Peyer's patch (tissue), 4 donors: ENCODE measurements at regions not wholly inside any gene's neighbourhood (a gene's known extent, or its start where the extent isn't known, plus 50 kb on each side); places are given as distances from the start of the nearest gene placed in this dataset.

Experiments
- POLR2A ChIP-seq, 2 donors: fragments of 450-650 bp; IDR thresholded peaks; one replicate each; pipeline ENCODE4 v1.5.1; 2017; ENCODE audit warnings: antibody characterized with exemption in 2 of 2, mild to moderate bottlenecking in 2 of 2, moderate library complexity in 2 of 2
- TF ChIP-seq, protein P1 (sequence below), 6 experiments: fragments of 450-650 bp in 4 of 6; fragments of 200-600 bp in 2 of 6; sonication (generic) in 1 of 6; IDR thresholded peaks; one replicate each; pipeline ENCODE4 v1.5.1; 2017 to 2019; ENCODE audit warnings: antibody characterized with exemption in 6 of 6, mild to moderate bottlenecking in 3 of 6, moderate library complexity in 1 of 6

DNA sequence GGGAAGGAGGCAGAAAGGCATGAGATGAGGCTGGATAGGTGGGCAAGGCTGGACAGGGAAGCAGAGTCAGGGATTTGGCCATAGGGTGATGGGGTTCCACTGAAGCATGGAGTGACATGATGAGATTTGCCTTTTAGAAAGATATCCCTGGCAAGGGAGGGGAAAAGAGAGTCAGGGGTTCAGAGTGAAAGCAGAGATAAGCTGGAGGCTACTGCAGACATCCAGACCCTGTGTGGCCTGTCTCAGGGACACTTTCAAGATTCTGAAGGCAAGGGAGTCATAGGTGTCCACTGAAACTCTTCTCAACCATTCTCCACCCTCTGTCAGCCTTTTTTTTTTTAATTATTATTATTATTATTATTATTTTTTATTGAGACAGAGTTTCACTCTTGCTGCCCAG, 94.0 kb upstream of the SPATA12 start:
- TF ChIP-seq, protein P1, sequence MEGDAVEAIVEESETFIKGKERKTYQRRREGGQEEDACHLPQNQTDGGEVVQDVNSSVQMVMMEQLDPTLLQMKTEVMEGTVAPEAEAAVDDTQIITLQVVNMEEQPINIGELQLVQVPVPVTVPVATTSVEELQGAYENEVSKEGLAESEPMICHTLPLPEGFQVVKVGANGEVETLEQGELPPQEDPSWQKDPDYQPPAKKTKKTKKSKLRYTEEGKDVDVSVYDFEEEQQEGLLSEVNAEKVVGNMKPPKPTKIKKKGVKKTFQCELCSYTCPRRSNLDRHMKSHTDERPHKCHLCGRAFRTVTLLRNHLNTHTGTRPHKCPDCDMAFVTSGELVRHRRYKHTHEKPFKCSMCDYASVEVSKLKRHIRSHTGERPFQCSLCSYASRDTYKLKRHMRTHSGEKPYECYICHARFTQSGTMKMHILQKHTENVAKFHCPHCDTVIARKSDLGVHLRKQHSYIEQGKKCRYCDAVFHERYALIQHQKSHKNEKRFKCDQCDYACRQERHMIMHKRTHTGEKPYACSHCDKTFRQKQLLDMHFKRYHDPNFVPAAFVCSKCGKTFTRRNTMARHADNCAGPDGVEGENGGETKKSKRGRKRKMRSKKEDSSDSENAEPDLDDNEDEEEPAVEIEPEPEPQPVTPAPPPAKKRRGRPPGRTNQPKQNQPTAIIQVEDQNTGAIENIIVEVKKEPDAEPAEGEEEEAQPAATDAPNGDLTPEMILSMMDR (IDR thresholded peaks at IDR 0.05): no peak
- TF ChIP-seq POLR2A (IDR thresholded peaks at IDR 0.05): no peak
